Upper lobe of left lung (tissue), 4 donors: ENCODE measurements at regions not wholly inside any gene's neighbourhood (a gene's known extent, or its start where the extent isn't known, plus 50 kb on each side); places are given as distances from the start of the nearest gene placed in this dataset.
"Not testable (repeated sequence)": the region's sequence is repeated elsewhere in the genome, so short reads cannot be mapped to it uniquely, and the experiment has no call there.

Experiments used
- CTCF ChIP-seq, 6 experiments: fragments of 450-650 bp in 4 of 6; fragments of 200-600 bp in 2 of 6; sonication (generic) in 2 of 6; IDR thresholded peaks; one replicate each; pipeline ENCODE4 v1.5.1; 2016 to 2019; ENCODE audit warnings: antibody characterized with exemption in 6 of 6
- POLR2A ChIP-seq, 4 donors: fragments of 450-650 bp; IDR thresholded peaks; one replicate each; pipeline ENCODE4 v1.5.1; 2016 to 2017; ENCODE audit warnings: antibody characterized with exemption in 4 of 4, mild to moderate bottlenecking in 2 of 4
- POLR2AphosphoS5 ChIP-seq, 2 donors: sonication (generic); formaldehyde crosslinking; IDR thresholded peaks; one replicate each; pipeline ENCODE4 v1.5.1; 2017; ENCODE audit warnings: antibody characterized with exemption in 2 of 2

- TF ChIP-seq POLR2AphosphoS5, CTCF, POLR2A (IDR thresholded peaks at IDR 0.05): not testable (repeated sequence)
Measured at GRCh38 chr3:589066-589465, 392.5 kb downstream of the CHL1 start.
